BE2C (cell line): ENCODE measurements at regions not wholly inside any gene's neighbourhood (a gene's known extent, or its start where the extent isn't known, plus 50 kb on each side); places are given as distances from the start of the nearest gene placed in this dataset.

Source experiments
- DNase-seq: peaks from one replicate; pipeline ENCODE4 v3.0.0-alpha.2; 2020
- H3K27me3 ChIP-seq: fragments of 250-450 bp; sonication (Bioruptor Pico); 2 replicates; pipeline ENCODE4 v1.5.1; 2020; ENCODE audit warnings: mild to moderate bottlenecking
- H3K36me3 ChIP-seq: fragments of 250-450 bp; sonication (Bioruptor Pico); 2 replicates; pipeline ENCODE4 v1.5.1; 2020; ENCODE audit warnings: mild to moderate bottlenecking
- H3K4me1 ChIP-seq: fragments of 250-450 bp; sonication (Bioruptor Pico); 2 replicates; pipeline ENCODE4 v1.5.1; 2020
- H3K4me3 ChIP-seq: 2 replicates; pipeline ENCODE4 v1.5.1; 2011; ENCODE audit warnings: low read depth, low read length
- H3K9me3 ChIP-seq: fragments of 250-450 bp; sonication (Bioruptor Pico); 2 replicates; pipeline ENCODE4 v1.5.1; 2020
- TF ChIP-seq, protein P1 (sequence below): IDR thresholded peaks from 2 replicates; pipeline ENCODE4 v1.5.1; 2012; ENCODE audit warnings: mild to moderate bottlenecking, low read depth, low read length

- TF ChIP-seq, protein P1, sequence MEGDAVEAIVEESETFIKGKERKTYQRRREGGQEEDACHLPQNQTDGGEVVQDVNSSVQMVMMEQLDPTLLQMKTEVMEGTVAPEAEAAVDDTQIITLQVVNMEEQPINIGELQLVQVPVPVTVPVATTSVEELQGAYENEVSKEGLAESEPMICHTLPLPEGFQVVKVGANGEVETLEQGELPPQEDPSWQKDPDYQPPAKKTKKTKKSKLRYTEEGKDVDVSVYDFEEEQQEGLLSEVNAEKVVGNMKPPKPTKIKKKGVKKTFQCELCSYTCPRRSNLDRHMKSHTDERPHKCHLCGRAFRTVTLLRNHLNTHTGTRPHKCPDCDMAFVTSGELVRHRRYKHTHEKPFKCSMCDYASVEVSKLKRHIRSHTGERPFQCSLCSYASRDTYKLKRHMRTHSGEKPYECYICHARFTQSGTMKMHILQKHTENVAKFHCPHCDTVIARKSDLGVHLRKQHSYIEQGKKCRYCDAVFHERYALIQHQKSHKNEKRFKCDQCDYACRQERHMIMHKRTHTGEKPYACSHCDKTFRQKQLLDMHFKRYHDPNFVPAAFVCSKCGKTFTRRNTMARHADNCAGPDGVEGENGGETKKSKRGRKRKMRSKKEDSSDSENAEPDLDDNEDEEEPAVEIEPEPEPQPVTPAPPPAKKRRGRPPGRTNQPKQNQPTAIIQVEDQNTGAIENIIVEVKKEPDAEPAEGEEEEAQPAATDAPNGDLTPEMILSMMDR, result no peak
- H3K36me3 ChIP-seq, result no peaks in the 10 kb centered on the region
- no peaks in the 10 kb centered on the region for H3K27me3 ChIP-seq
- H3K4me3 ChIP-seq, result no peak overlapping the region
- no peaks in the 10 kb centered on the region for H3K4me1 ChIP-seq
- no peaks in the 10 kb centered on the region; the same call in 1 of the 2 replicates for H3K9me3 ChIP-seq
- no peak for DNase-seq
Measured at GRCh38 chr6:11318835-11319813, 86.7 kb upstream of the NEDD9 start.

- Histone ChIP-seq H3K4me3 (no peak overlapping the region), H3K4me1 (no peaks in the 10 kb centered on the region), H3K27me3 (no peaks in the 10 kb centered on the region), H3K36me3 (no peaks in the 10 kb centered on the region), H3K9me3 (no peaks in the 10 kb centered on the region; the same call in 1 of the 2 replicates)
- TF ChIP-seq, protein P1, result no peak
- no peak for DNase-seq
Measured at GRCh38 chr6:11317885-11318771, 85.7 kb upstream of the NEDD9 start.

DNA sequence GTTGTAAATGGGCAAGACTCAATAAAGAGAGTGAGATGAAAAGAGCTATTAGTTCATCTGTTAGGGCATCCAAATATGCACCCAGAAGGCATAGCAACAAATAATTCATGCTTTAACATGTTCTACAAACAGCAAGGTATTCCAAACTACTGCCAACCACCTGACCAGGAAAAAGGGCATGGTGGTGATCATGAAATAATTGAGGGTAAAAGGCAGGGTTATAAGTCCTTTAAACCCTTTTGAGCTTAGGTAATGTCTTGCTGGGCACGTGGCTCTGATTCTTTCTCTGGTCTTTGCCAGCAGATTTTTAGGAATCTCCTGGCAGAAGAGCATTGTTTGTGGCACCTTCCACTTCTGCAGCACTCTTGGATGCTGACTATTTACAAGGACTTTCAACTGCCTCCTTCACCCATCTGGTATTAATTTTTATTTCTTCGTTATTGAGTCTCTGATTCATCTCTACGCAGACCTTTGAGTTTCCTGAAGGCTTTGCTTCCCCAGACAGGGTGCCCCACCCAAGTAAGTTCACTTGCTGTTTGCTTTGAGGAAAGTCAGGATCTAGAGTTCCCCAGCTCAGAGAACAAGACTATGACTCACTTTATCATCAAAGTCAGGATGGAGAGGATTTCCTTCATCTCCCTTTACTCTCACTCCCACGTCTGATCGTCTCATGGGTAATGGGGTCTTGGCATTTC is 83.4 kb upstream of the NEDD9 start:
- no peak for DNase-seq
- no peaks in the 10 kb centered on the region for H3K4me1 ChIP-seq
- H3K4me3 ChIP-seq, result no peak overlapping the region
- no peaks in the 10 kb centered on the region for H3K36me3 ChIP-seq
- no peaks in the 10 kb centered on the region for H3K27me3 ChIP-seq
- TF ChIP-seq, protein P1, result no peak
- no peaks in the 10 kb centered on the region; the same call in 1 of the 2 replicates for H3K9me3 ChIP-seq

- no peak for DNase-seq
- TF ChIP-seq, protein P1, result no peak
- Histone ChIP-seq H3K4me1 (no peaks in the 10 kb centered on the region), H3K36me3 (no peaks in the 10 kb centered on the region), H3K4me3 (no peak overlapping the region), H3K27me3 (no peaks in the 10 kb centered on the region), H3K9me3 (no peaks in the 10 kb centered on the region)
Measured at GRCh38 chr6:11313207-11313606, 80.7 kb upstream of the NEDD9 start.

GRCh38 chr6:11311970-11312369 is 79.5 kb upstream of the NEDD9 start:
- TF ChIP-seq, protein P1, result no peak
- no peaks in the 10 kb centered on the region for H3K9me3 ChIP-seq
- no peaks in the 10 kb centered on the region for H3K27me3 ChIP-seq
- no peak for DNase-seq
- no peak overlapping the region for H3K4me3 ChIP-seq
- no peaks in the 10 kb centered on the region for H3K4me1 ChIP-seq
- H3K36me3 ChIP-seq, result no peaks in the 10 kb centered on the region
